HS-27A (cell line): ENCODE measurements at regions not wholly inside any gene's neighbourhood (a gene's known extent, or its start where the extent isn't known, plus 50 kb on each side); places are given as distances from the start of the nearest gene placed in this dataset.

Source experiments
- DNase-seq: peaks from one replicate; pipeline ENCODE4 v3.0.0-alpha.2; 2012; ENCODE audit warnings: low read depth, missing footprints

- no peak for DNase-seq
These were observed 73.1 kb upstream of the FMR1 start for GRCh38 chrX:147838465-147839131.

GRCh38 chrX:147846676-147847075, 65.0 kb upstream of the FMR1 start:
- DNase-seq = no peak

- no peak for DNase-seq
These were observed 63.7 kb upstream of the FMR1 start for GRCh38 chrX:147847999-147848398.

- no peak for DNase-seq
These were observed 62.9 kb upstream of the FMR1 start for GRCh38 chrX:147848543-147849443.

GRCh38 chrX:147850875-147851274, 60.8 kb upstream of the FMR1 start:
- no peak for DNase-seq

- no peak for DNase-seq
These were observed 58.0 kb upstream of the FMR1 start for GRCh38 chrX:147853701-147854100.

GRCh38 chrX:147859666-147860065, 52.1 kb upstream of the FMR1 start:
- DNase-seq = no peak
